ENCODE measurements at regions not wholly inside any gene's neighbourhood (a gene's known extent, or its start where the extent isn't known, plus 50 kb on each side); places are given as distances from the start of the nearest gene placed in this dataset.
"Not testable (repeated sequence)": the region's sequence is repeated elsewhere in the genome, so short reads cannot be mapped to it uniquely, and the experiment has no call there.

- ATAC-seq, result no peak
- Mint-ChIP-seq H3K27ac (no peak overlapping the region), H3K36me3 (no peaks in the 10 kb centered on the region)
These were observed 181.0 kb downstream of the UACA start for GRCh38 chr15:70582143-70582945.

GRCh38 chr15:70580958-70581357 lies 182.4 kb downstream of the UACA start:
- no peak for ATAC-seq
- Mint-ChIP-seq H3K9me3 (no peaks in the 10 kb centered on the region), H3K27ac (no peak overlapping the region), H3K36me3 (no peaks in the 10 kb centered on the region)
- DNase-seq (ENCODE audit: low spot score in 2 of 2), result peak in 1 of 2 donors; percentile 13

More at GRCh38 chr15:70582143-70582945, 181.0 kb downstream of the UACA start:
- H3K9me3 Mint-ChIP-seq, result no peaks in the 10 kb centered on the region
- DNase-seq (ENCODE audit: low spot score in 2 of 2), result peak in 1 of 2 donors; percentile 13

- ATAC-seq (no peak), DNase-seq (ENCODE audit: low spot score in 2 of 2) (no peak)
- no peaks in the 10 kb centered on the region for H3K9me3 Mint-ChIP-seq
- no peak overlapping the region for H3K27ac Mint-ChIP-seq
- H3K36me3 Mint-ChIP-seq, result peaks cover 0 to 4% of the 10 kb centered on the region in 2 donors
These were observed 183.1 kb downstream of the UACA start for GRCh38 chr15:70580286-70580685.

- DNase-seq (ENCODE audit: low spot score in 2 of 2) (peak in 1 of 2 donors; percentile 13), ATAC-seq (no peak)
- Mint-ChIP-seq H3K36me3 (peaks cover 0 to 9% of the 10 kb centered on the region in 2 donors), H3K27ac (no peak overlapping the region), H3K9me3 (no peaks in the 10 kb centered on the region)
These were observed 183.6 kb downstream of the UACA start for GRCh38 chr15:70579766-70580165.

GRCh38 chr15:70578196-70578595 lies 185.2 kb downstream of the UACA start:
- no peak overlapping the region for H3K27ac Mint-ChIP-seq

GRCh38 chr15:70576696-70577095 lies 186.7 kb downstream of the UACA start:
- Mint-ChIP-seq H3K27ac (no peak overlapping the region), H3K9me3 (peaks cover 4 to 21% of the 10 kb centered on the region in 2 donors), H3K36me3 (peaks cover 7 to 31% of the 10 kb centered on the region in 2 donors)
- DNase-seq (ENCODE audit: low spot score in 2 of 2) (no peak), ATAC-seq (no peak)

More at GRCh38 chr15:70578196-70578595, 185.2 kb downstream of the UACA start:
- H3K9me3 Mint-ChIP-seq, result peaks cover 4 to 6% of the 10 kb centered on the region in 2 donors
- DNase-seq (ENCODE audit: low spot score in 2 of 2), result peak in 1 of 2 donors; percentile 31
- no peak for ATAC-seq
- H3K36me3 Mint-ChIP-seq, result peaks cover 7 to 19% of the 10 kb centered on the region in 2 donors

GRCh38 chr15:70576276-70576675 lies 187.1 kb downstream of the UACA start:
- Mint-ChIP-seq H3K36me3 (peaks cover 7 to 31% of the 10 kb centered on the region in 2 donors), H3K27ac (no peak overlapping the region), H3K9me3 (peaks cover 4 to 21% of the 10 kb centered on the region in 2 donors)
- ATAC-seq (no peak), DNase-seq (ENCODE audit: low spot score in 2 of 2) (peak in 1 of 2 donors; percentile 9)

- peak in 1 of 2 donors; percentile 6 for DNase-seq (ENCODE audit: low spot score in 2 of 2)
- peaks cover 4 to 21% of the 10 kb centered on the region in 2 donors for H3K9me3 Mint-ChIP-seq
- H3K36me3 Mint-ChIP-seq, result peaks cover 7 to 31% of the 10 kb centered on the region in 2 donors
- no peak overlapping the region for H3K27ac Mint-ChIP-seq
- ATAC-seq, result no peak
These were observed 187.8 kb downstream of the UACA start for GRCh38 chr15:70575231-70576226.

- DNase-seq (ENCODE audit: low spot score in 2 of 2), result peak in 1 of 2 donors; percentile 13
- Mint-ChIP-seq H3K36me3 (peaks cover 7 to 31% of the 10 kb centered on the region in 2 donors), H3K9me3 (peaks cover 4 to 21% of the 10 kb centered on the region in 2 donors)
- H3K27ac Mint-ChIP-seq, ATAC-seq: not testable (repeated sequence)
These were observed 189.0 kb downstream of the UACA start for GRCh38 chr15:70574325-70574724.

GRCh38 chr15:70573121-70573850 lies 190.1 kb downstream of the UACA start:
- peak in 1 of 2 donors; percentile 16 for DNase-seq (ENCODE audit: low spot score in 2 of 2)
- ATAC-seq, result no peak
- Mint-ChIP-seq H3K36me3 (peaks cover 7 to 31% of the 10 kb centered on the region in 2 donors), H3K27ac (no peak overlapping the region), H3K9me3 (peaks cover 4 to 21% of the 10 kb centered on the region in 2 donors)

GRCh38 chr15:70569714-70570231 lies 193.6 kb downstream of the UACA start:
- ATAC-seq, result peak; percentile 83 to 94
- H3K9me3 Mint-ChIP-seq, result peaks cover 4 to 21% of the 10 kb centered on the region in 2 donors
- H3K36me3 Mint-ChIP-seq, result peaks cover 7 to 22% of the 10 kb centered on the region in 2 donors
- H3K27ac Mint-ChIP-seq, result no peak overlapping the region
- DNase-seq (ENCODE audit: low spot score in 2 of 2), result peak in 1 of 2 donors; percentile 49

- H3K9me3 Mint-ChIP-seq, result peaks cover 3 to 18% of the 10 kb centered on the region in 2 donors
- ATAC-seq (no peak), DNase-seq (ENCODE audit: low spot score in 2 of 2) (no peak)
- no peak overlapping the region for H3K27ac Mint-ChIP-seq
- peaks cover 4 to 16% of the 10 kb centered on the region in 2 donors for H3K36me3 Mint-ChIP-seq
These were observed 194.2 kb downstream of the UACA start for GRCh38 chr15:70569091-70569713.

- peak in 1 of 2 donors; percentile 35 for DNase-seq (ENCODE audit: low spot score in 2 of 2)
- no peak for ATAC-seq
- Mint-ChIP-seq H3K9me3 (peaks cover 0 to 2% of the 10 kb centered on the region in 2 donors), H3K36me3 (no peaks in the 10 kb centered on the region), H3K27ac (no peak overlapping the region)
These were observed 196.4 kb downstream of the UACA start for GRCh38 chr15:70566989-70567388.

GRCh38 chr15:70566047-70566835 lies 197.1 kb downstream of the UACA start:
- peak in 1 of 2 donors; percentile 3 for DNase-seq (ENCODE audit: low spot score in 2 of 2)
- Mint-ChIP-seq H3K27ac (no peak overlapping the region), H3K9me3 (no peaks in the 10 kb centered on the region), H3K36me3 (no peaks in the 10 kb centered on the region)
- ATAC-seq, result no peak
